ENCODE measurements at regions not wholly inside any gene's neighbourhood (a gene's known extent, or its start where the extent isn't known, plus 50 kb on each side); places are given as distances from the start of the nearest gene placed in this dataset.

- TF ChIP-seq POLR2A (IDR thresholded peaks at IDR 0.05), result no peak
- TF ChIP-seq CTCF (IDR thresholded peaks at IDR 0.05), result no peak
- TF ChIP-seq EP300 (IDR thresholded peaks at IDR 0.05), result no peak
- TF ChIP-seq POLR2AphosphoS5 (IDR thresholded peaks at IDR 0.05), result no peak
Observed at GRCh38 chr2:85950743-85951142, 62.0 kb upstream of the ST3GAL5 start.

All from upper lobe of left lung (tissue), 4 donors.